T-helper 2 cell treated with Interferon-gamma antibody and Interleukin-4, amounts not matched to agents 5 μg/mL and 100 μg/mL, for 36 hours (primary cell): ENCODE measurements at regions not wholly inside any gene's neighbourhood (a gene's known extent, or its start where the extent isn't known, plus 50 kb on each side); places are given as distances from the start of the nearest gene placed in this dataset.
"Not testable (repeated sequence)": the region's sequence is repeated elsewhere in the genome, so short reads cannot be mapped to it uniquely, and the experiment has no call there.

Experiments
- DNase-seq: peaks from one replicate; pipeline ENCODE4 v3.0.0; 2021; ENCODE audit warnings: low spot score
- H3K27ac Mint-ChIP-seq: one replicate; pipeline ENCODE4 v1.8.0; 2021; ENCODE audit warnings: mild to moderate bottlenecking, mixed read lengths
- H3K27me3 Mint-ChIP-seq: one replicate; pipeline ENCODE4 v1.8.0; 2021; ENCODE audit warnings: low read depth, mixed read lengths
- H3K36me3 Mint-ChIP-seq: one replicate; pipeline ENCODE4 v1.8.0; 2021; ENCODE audit warnings: low read depth, mixed read lengths
- H3K4me1 Mint-ChIP-seq: one replicate; pipeline ENCODE4 v1.8.0; 2021; ENCODE audit warnings: low read depth, mixed read lengths
- H3K4me3 Mint-ChIP-seq: one replicate; pipeline ENCODE4 v1.8.0; 2022; ENCODE audit warnings: mild to moderate bottlenecking, moderate library complexity, mixed read lengths
- H3K9me3 Mint-ChIP-seq: one replicate; pipeline ENCODE4 v1.8.0; 2021; ENCODE audit warnings: mixed read lengths

- not testable (repeated sequence) for H3K4me3 Mint-ChIP-seq, H3K9me3 Mint-ChIP-seq, DNase-seq, H3K4me1 Mint-ChIP-seq, H3K27ac Mint-ChIP-seq, H3K27me3 Mint-ChIP-seq, H3K36me3 Mint-ChIP-seq
Measured at GRCh38 chr16:16448423-16448822, 69.5 kb downstream of the NPIPA7 start.

GRCh38 chr16:16449712-16450237, 70.8 kb downstream of the NPIPA7 start:
- H3K36me3 Mint-ChIP-seq, H3K4me3 Mint-ChIP-seq, DNase-seq, H3K4me1 Mint-ChIP-seq, H3K27ac Mint-ChIP-seq, H3K9me3 Mint-ChIP-seq, H3K27me3 Mint-ChIP-seq: not testable (repeated sequence)

GRCh38 chr16:16451721-16452410, 72.9 kb downstream of the NPIPA7 start:
- not testable (repeated sequence) for H3K36me3 Mint-ChIP-seq, H3K27ac Mint-ChIP-seq, H3K27me3 Mint-ChIP-seq, H3K9me3 Mint-ChIP-seq, DNase-seq, H3K4me3 Mint-ChIP-seq, H3K4me1 Mint-ChIP-seq

- not testable (repeated sequence) for H3K4me3 Mint-ChIP-seq, H3K36me3 Mint-ChIP-seq, DNase-seq, H3K27ac Mint-ChIP-seq, H3K4me1 Mint-ChIP-seq, H3K27me3 Mint-ChIP-seq, H3K9me3 Mint-ChIP-seq
Measured at GRCh38 chr16:16458579-16458978, 79.6 kb downstream of the NPIPA7 start.

- not testable (repeated sequence) for H3K27ac Mint-ChIP-seq, DNase-seq, H3K9me3 Mint-ChIP-seq, H3K4me1 Mint-ChIP-seq, H3K4me3 Mint-ChIP-seq, H3K36me3 Mint-ChIP-seq, H3K27me3 Mint-ChIP-seq
Measured at GRCh38 chr16:16463792-16464191, 84.9 kb downstream of the NPIPA7 start.

- not testable (repeated sequence) for H3K27me3 Mint-ChIP-seq, H3K4me3 Mint-ChIP-seq
Measured at GRCh38 chr16:16488919-16489318, 110.0 kb downstream of the NPIPA7 start.

GRCh38 chr16:16489466-16489865, 110.5 kb downstream of the NPIPA7 start:
- not testable (repeated sequence) for H3K27me3 Mint-ChIP-seq, H3K4me3 Mint-ChIP-seq, DNase-seq, H3K27ac Mint-ChIP-seq, H3K4me1 Mint-ChIP-seq, H3K9me3 Mint-ChIP-seq, H3K36me3 Mint-ChIP-seq

More at GRCh38 chr16:16488919-16489318, 110.0 kb downstream of the NPIPA7 start:
- not testable (repeated sequence) for H3K4me1 Mint-ChIP-seq, DNase-seq, H3K9me3 Mint-ChIP-seq, H3K27ac Mint-ChIP-seq, H3K36me3 Mint-ChIP-seq

GRCh38 chr16:16494114-16494513, 115.2 kb downstream of the NPIPA7 start:
- not testable (repeated sequence) for H3K4me1 Mint-ChIP-seq, H3K27me3 Mint-ChIP-seq, DNase-seq, H3K9me3 Mint-ChIP-seq, H3K4me3 Mint-ChIP-seq, H3K27ac Mint-ChIP-seq, H3K36me3 Mint-ChIP-seq

GRCh38 chr16:16494998-16495397, 116.1 kb downstream of the NPIPA7 start:
- not testable (repeated sequence) for H3K9me3 Mint-ChIP-seq, H3K4me1 Mint-ChIP-seq, H3K36me3 Mint-ChIP-seq, H3K4me3 Mint-ChIP-seq, H3K27ac Mint-ChIP-seq, H3K27me3 Mint-ChIP-seq, DNase-seq

GRCh38 chr16:16499875-16500274, 120.9 kb downstream of the NPIPA7 start:
- not testable (repeated sequence) for H3K27me3 Mint-ChIP-seq, H3K9me3 Mint-ChIP-seq, H3K4me1 Mint-ChIP-seq

GRCh38 chr16:16507041-16507440, 128.1 kb downstream of the NPIPA7 start:
- not testable (repeated sequence) for H3K4me3 Mint-ChIP-seq, DNase-seq, H3K27ac Mint-ChIP-seq, H3K4me1 Mint-ChIP-seq, H3K36me3 Mint-ChIP-seq, H3K9me3 Mint-ChIP-seq, H3K27me3 Mint-ChIP-seq

More at GRCh38 chr16:16499875-16500274, 120.9 kb downstream of the NPIPA7 start:
- DNase-seq, H3K36me3 Mint-ChIP-seq, H3K27ac Mint-ChIP-seq, H3K4me3 Mint-ChIP-seq: not testable (repeated sequence)

GRCh38 chr16:16508344-16508743, 129.4 kb downstream of the NPIPA7 start:
- not testable (repeated sequence) for H3K4me1 Mint-ChIP-seq, H3K36me3 Mint-ChIP-seq, H3K27ac Mint-ChIP-seq, DNase-seq, H3K27me3 Mint-ChIP-seq, H3K9me3 Mint-ChIP-seq, H3K4me3 Mint-ChIP-seq

GRCh38 chr16:16519395-16519794, 140.5 kb downstream of the NPIPA7 start:
- H3K4me3 Mint-ChIP-seq, DNase-seq, H3K27ac Mint-ChIP-seq, H3K27me3 Mint-ChIP-seq, H3K36me3 Mint-ChIP-seq, H3K9me3 Mint-ChIP-seq, H3K4me1 Mint-ChIP-seq: not testable (repeated sequence)

GRCh38 chr16:16521239-16522002, 142.5 kb downstream of the NPIPA7 start:
- not testable (repeated sequence) for H3K4me3 Mint-ChIP-seq, H3K27ac Mint-ChIP-seq, H3K9me3 Mint-ChIP-seq, H3K27me3 Mint-ChIP-seq, H3K36me3 Mint-ChIP-seq, H3K4me1 Mint-ChIP-seq, DNase-seq
